Activated CD4-positive, alpha-beta T cell treated with anti-CD3 and anti-CD28 coated beads, Interleukin-2, amount 50 U/mL, for 24 hours (primary cell): ENCODE measurements at regions not wholly inside any gene's neighbourhood (a gene's known extent, or its start where the extent isn't known, plus 50 kb on each side); places are given as distances from the start of the nearest gene placed in this dataset.
A peak's percentile ranks its signal among the peaks of the same experiment; 100 is the strongest.
"Not testable (repeated sequence)": the region's sequence is repeated elsewhere in the genome, so short reads cannot be mapped to it uniquely, and the experiment has no call there.

Source experiments
- DNase-seq, 2 donors: peaks; one replicate each; pipeline ENCODE4 v3.0.0-alpha.2; 2020; ENCODE audit warnings: low read depth in 1 of 2, low spot score in 1 of 2

GRCh38 chr18:46226461-46226860 is 122.3 kb downstream of the HAUS1 start:
- no peak for DNase-seq

GRCh38 chr18:46229641-46230040 is 125.5 kb downstream of the HAUS1 start:
- not testable (repeated sequence) for DNase-seq

- DNase-seq = no peak
Observed at GRCh38 chr18:46236156-46236555, 132.0 kb downstream of the HAUS1 start.

DNA sequence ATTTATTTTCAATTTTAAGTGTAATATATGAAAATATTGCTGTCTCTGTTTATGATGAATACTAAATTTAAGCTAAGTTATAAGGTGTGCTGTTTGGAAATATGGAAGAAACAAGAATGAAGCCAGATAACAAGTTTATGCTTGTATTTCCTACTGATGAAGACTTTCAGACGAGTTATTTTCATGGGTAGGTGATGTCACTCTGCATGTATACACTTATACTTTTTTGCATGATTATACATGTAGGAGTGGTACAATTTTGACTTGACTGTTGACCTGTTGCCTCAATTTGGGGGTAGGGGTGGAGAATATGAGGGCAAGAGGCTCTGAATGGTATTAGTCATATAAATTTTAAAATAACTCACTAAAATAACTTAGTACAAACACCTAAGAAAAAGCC is 133.7 kb downstream of the HAUS1 start:
- DNase-seq = no peak

- no peak for DNase-seq
Observed at GRCh38 chr18:46239549-46239948, 135.4 kb downstream of the HAUS1 start.

- DNase-seq = no peak
Observed at GRCh38 chr18:46239998-46240397, 135.8 kb downstream of the HAUS1 start.

GRCh38 chr18:46241393-46241792 is 137.2 kb downstream of the HAUS1 start:
- DNase-seq = not testable (repeated sequence)

- no peak for DNase-seq
Observed at GRCh38 chr18:46242183-46242582, 138.0 kb downstream of the HAUS1 start.

- no peak for DNase-seq
Observed at GRCh38 chr18:46243095-46243494, 138.9 kb downstream of the HAUS1 start.

- no peak for DNase-seq
Observed at GRCh38 chr18:46243673-46244072, 139.5 kb downstream of the HAUS1 start.

- no peak for DNase-seq
Observed at GRCh38 chr18:46246101-46246500, 141.9 kb downstream of the HAUS1 start.

DNA sequence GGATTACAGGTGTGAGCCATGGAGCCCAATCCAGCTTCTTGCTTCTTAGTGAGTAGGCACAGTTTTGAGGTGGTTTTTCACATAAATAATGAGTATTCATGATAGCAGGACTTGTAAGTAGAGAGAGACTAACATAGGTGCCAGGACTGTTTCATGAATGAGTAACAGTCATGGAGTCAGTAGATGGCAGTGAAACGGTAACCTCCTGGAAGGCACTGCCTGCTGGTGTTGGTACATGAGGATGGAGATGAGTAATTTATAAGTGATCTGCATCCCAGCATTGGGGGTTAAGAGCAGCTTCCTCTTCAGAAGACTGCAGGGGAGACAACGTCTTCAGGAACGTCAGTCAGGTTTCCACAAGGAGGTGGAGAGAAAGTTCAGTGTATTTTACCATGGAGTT is 143.8 kb downstream of the HAUS1 start:
- no peak for DNase-seq

DNA sequence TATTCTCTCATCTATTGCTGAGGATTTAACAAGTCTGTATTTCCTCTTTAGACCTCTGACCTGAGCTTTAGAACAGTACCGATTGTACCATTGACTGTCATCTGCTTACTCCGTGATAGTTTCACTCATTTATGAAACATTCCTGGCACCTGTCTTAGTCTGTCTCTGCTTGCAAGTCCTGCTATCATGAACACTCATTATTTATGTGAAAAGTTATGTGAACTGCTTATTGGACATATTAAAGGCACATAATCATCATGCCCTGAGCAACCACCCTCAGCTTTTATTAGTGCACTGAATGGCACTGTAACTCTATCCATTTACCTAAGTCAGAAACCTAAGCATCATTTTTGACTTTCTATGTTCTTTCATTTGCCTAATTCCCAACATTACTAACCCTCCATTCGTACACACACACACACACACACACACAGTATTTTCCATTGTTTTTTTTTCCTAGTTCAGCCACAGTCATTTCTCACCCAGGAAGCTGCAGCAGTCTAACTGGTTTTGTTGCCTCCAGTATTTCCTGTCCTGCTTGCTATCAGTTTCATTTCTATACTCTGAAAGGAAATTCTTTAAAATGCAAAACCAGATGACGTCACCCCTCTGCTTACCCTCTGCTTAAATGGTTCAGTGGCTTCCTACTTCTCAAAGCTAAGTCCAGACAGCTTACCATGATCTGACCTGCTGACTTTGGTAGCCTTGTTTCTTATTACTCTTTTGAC is 146.1 kb downstream of the HAUS1 start:
- peak in 1 of 2 donors; percentile 64 for DNase-seq

DNA sequence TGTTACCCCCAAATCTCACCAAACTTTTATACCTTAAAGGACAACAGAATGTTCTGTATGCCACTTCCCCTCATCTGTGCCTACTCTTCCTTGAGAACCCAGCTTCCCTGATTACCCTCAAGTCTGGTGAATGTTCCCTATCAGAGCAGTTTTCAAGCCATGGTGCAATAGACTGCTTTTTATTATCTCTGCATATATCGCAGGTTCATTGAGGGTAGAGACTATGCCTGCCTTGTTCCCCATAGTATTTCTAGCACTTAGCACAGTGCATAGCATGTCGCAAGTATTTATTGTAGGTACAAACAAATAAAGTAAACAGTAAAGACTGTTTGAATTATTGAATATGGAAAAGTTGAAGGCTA is 146.6 kb downstream of the HAUS1 start:
- no peak for DNase-seq

GRCh38 chr18:46252759-46253158 is 148.6 kb downstream of the HAUS1 start:
- DNase-seq = no peak

GRCh38 chr18:46253498-46253897 is 149.3 kb downstream of the HAUS1 start:
- DNase-seq = no peak

GRCh38 chr18:46256078-46256477 is 151.9 kb downstream of the HAUS1 start:
- DNase-seq = no peak

DNA sequence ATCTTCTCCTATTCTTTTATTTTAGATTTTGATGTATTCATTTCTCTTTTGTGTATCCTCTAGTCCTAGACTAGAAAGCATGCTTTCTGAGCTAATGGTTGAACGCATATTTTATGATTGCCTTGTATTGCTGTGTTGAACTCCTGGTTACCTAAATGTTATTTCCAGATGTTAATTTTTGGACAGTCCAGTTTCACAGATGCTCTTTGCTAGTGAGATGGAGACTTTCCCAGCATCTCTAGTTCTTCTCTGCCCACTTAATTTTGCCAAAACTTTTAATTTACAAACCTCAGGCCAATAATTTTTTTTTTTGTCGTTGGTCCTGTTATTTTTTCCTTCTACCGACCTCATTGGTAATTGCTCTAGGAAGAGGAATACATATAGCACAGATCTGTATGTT is 153.2 kb downstream of the HAUS1 start:
- DNase-seq = no peak

GRCh38 chr18:46260016-46260878 is 156.1 kb downstream of the HAUS1 start:
- no peak for DNase-seq

DNA sequence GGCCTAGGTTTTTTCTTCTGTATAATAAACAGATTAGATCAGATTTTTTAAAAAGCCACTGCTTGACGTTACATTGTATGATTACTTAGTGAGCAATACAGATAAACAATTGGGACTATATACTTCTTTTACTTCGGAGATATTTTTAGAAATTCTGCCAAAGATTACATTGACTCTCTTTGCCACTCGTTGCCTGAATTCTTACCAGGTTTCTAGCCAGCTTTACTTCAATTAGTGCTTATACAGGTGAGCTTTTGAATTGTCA is 156.6 kb downstream of the HAUS1 start:
- DNase-seq = no peak

GRCh38 chr18:46261799-46262198 is 157.6 kb downstream of the HAUS1 start:
- no peak for DNase-seq

DNA sequence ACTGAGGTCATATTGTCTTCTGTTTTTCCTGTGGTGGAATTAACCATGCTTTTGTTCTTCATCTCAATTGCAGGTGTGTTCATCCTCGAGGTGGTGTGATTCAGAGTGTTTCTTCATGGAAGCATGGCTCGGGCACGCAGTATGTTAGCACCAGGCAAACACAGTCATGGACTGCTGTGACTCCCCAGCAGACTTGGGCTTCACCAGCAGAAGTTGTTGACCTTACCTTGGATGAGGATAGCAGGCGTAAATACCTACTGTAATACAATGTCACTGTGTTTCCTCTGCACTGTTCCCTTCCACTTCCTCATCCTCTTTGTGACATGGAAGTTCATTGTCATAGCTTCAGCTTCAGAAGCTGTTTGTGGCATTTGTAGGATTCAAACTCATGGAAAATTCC is 158.7 kb downstream of the HAUS1 start:
- DNase-seq = no peak

- no peak for DNase-seq
Observed at GRCh38 chr18:46264255-46264654, 160.1 kb downstream of the HAUS1 start.
